Epithelial cell of prostate (primary cell): ENCODE measurements at regions not wholly inside any gene's neighbourhood (a gene's known extent, or its start where the extent isn't known, plus 50 kb on each side); places are given as distances from the start of the nearest gene placed in this dataset.

ENCODE experiments used
- DNase-seq: peaks from one replicate; pipeline ENCODE4 v3.0.0-alpha.2; 2011; ENCODE audit warnings: low read depth, low spot score
- H3K27ac ChIP-seq: fragments of 450-650 bp; 2 replicates; pipeline ENCODE4 v1.5.1; 2017; ENCODE audit warnings: mild to moderate bottlenecking

GRCh38 chr2:216745453-216745852 lies 50.1 kb upstream of the IGFBP5 start:
- DNase-seq, result no peak
- H3K27ac ChIP-seq, result no peak overlapping the region
